GM06990 (cell line): ENCODE measurements at regions not wholly inside any gene's neighbourhood (a gene's known extent, or its start where the extent isn't known, plus 50 kb on each side); places are given as distances from the start of the nearest gene placed in this dataset.
"Not testable (repeated sequence)": the region's sequence is repeated elsewhere in the genome, so short reads cannot be mapped to it uniquely, and the experiment has no call there.

Experiments used
- DNase-seq: peaks from one replicate; pipeline ENCODE4 v3.0.0-alpha.2; 2011; ENCODE audit not compliant: insufficient read length; ENCODE audit errors: extremely low read depth
- H3K27me3 ChIP-seq: replicated peaks from 2 replicates; pipeline ENCODE4 v1.6.0; 2011; ENCODE audit warnings: low read length; ENCODE audit not compliant: control insufficient read depth, insufficient read depth
- H3K36me3 ChIP-seq: 2 replicates; pipeline ENCODE4 v1.5.1; 2011; ENCODE audit warnings: low read length; ENCODE audit not compliant: control insufficient read depth, insufficient read depth
- H3K4me3 ChIP-seq: replicated peaks from 2 replicates; pipeline ENCODE4 v1.5.1; 2011; ENCODE audit warnings: low read depth, mild to moderate bottlenecking, control low read depth, low read length
- CTCF ChIP-seq: IDR thresholded peaks from 2 replicates; pipeline ENCODE4 v1.5.1; 2011; ENCODE audit warnings: low read length, control low read depth, mild to moderate bottlenecking, inconsistent platforms; ENCODE audit not compliant: insufficient read depth, poor library complexity, severe bottlenecking

GRCh38 chr4:11669156-11669555 is 240.5 kb upstream of the HS3ST1 start:
- no peak overlapping the region for H3K4me3 ChIP-seq
- no peak for TF ChIP-seq CTCF
- no peak for DNase-seq
- H3K36me3 ChIP-seq = no peaks in the 10 kb centered on the region
- no peaks in the 10 kb centered on the region for H3K27me3 ChIP-seq

- Histone ChIP-seq H3K27me3 (no peaks in the 10 kb centered on the region), H3K36me3 (no peaks in the 10 kb centered on the region), H3K4me3 (no peak overlapping the region)
- no peak for TF ChIP-seq CTCF
- DNase-seq = no peak
These were observed 234.4 kb upstream of the HS3ST1 start for GRCh38 chr4:11663114-11663513.

GRCh38 chr4:11650801-11651596 is 222.3 kb upstream of the HS3ST1 start:
- no peak for TF ChIP-seq CTCF
- Histone ChIP-seq H3K36me3 (no peaks in the 10 kb centered on the region), H3K27me3 (no peaks in the 10 kb centered on the region), H3K4me3 (no peak overlapping the region)
- DNase-seq = no peak

GRCh38 chr4:11647433-11647832 is 218.7 kb upstream of the HS3ST1 start:
- DNase-seq = no peak
- H3K27me3 ChIP-seq = no peaks in the 10 kb centered on the region
- no peak for TF ChIP-seq CTCF
- H3K36me3 ChIP-seq = no peaks in the 10 kb centered on the region
- no peak overlapping the region for H3K4me3 ChIP-seq

- H3K36me3 ChIP-seq, DNase-seq, H3K27me3 ChIP-seq, H3K4me3 ChIP-seq: not testable (repeated sequence)
These were observed 214.4 kb upstream of the HS3ST1 start for GRCh38 chr4:11643081-11643480.

- Histone ChIP-seq H3K4me3 (no peak overlapping the region), H3K36me3 (no peaks in the 10 kb centered on the region), H3K27me3 (no peaks in the 10 kb centered on the region)
- no peak for DNase-seq
- no peak for TF ChIP-seq CTCF
These were observed 211.9 kb upstream of the HS3ST1 start for GRCh38 chr4:11640584-11640983.
